H9 (cell line): ENCODE measurements at regions not wholly inside any gene's neighbourhood (a gene's known extent, or its start where the extent isn't known, plus 50 kb on each side); places are given as distances from the start of the nearest gene placed in this dataset.

Source experiments
- DNase-seq: peaks from one replicate; pipeline ENCODE4 v3.0.0-alpha.2; 2017
- H2AFZ ChIP-seq: one replicate; pipeline ENCODE4 v1.6.1; 2013; ENCODE audit warnings: mild to moderate bottlenecking, low read length, control low read depth, moderate library complexity
- H2AK5ac ChIP-seq: 2 replicates; pipeline ENCODE4 v1.6.1; 2013; ENCODE audit warnings: low read length, control low read depth, mixed read lengths; ENCODE audit not compliant: insufficient read length
- H2BK120ac ChIP-seq: one replicate; pipeline ENCODE4 v1.6.1; 2013; ENCODE audit warnings: low read depth, mild to moderate bottlenecking, low read length, control low read depth, inconsistent platforms; ENCODE audit not compliant: poor library complexity, severe bottlenecking
- H2BK12ac ChIP-seq: 2 replicates; pipeline ENCODE4 v1.6.1; 2013; ENCODE audit warnings: low read length, control low read depth, mixed read lengths, low read depth; ENCODE audit not compliant: insufficient read length
- H2BK15ac ChIP-seq: 2 replicates; pipeline ENCODE4 v1.6.1; 2013; ENCODE audit warnings: low read depth, low read length, control low read depth
- H2BK20ac ChIP-seq: one replicate; pipeline ENCODE4 v1.6.1; 2013; ENCODE audit warnings: low read depth, mild to moderate bottlenecking, low read length, control low read depth, inconsistent platforms; ENCODE audit not compliant: poor library complexity, severe bottlenecking
- H2BK5ac ChIP-seq: 2 replicates; pipeline ENCODE4 v1.6.1; 2013; ENCODE audit warnings: low read length, control low read depth, mixed read lengths; ENCODE audit not compliant: insufficient read length
- H3K14ac ChIP-seq: 2 replicates; pipeline ENCODE4 v1.6.1; 2013; ENCODE audit warnings: low read length, control low read depth; ENCODE audit not compliant: insufficient read depth
- H3K18ac ChIP-seq: 2 replicates; pipeline ENCODE4 v1.6.1; 2013; ENCODE audit warnings: low read depth, mild to moderate bottlenecking, mixed read lengths, low read length, control low read depth; ENCODE audit not compliant: insufficient read length
- H3K23ac ChIP-seq: 2 replicates; pipeline ENCODE4 v1.6.1; 2013; ENCODE audit warnings: low read length, control low read depth, mixed read lengths, low read depth; ENCODE audit not compliant: insufficient read length
- H3K23me2 ChIP-seq: 2 replicates; pipeline ENCODE4 v1.6.1; 2013; ENCODE audit warnings: low read depth, mild to moderate bottlenecking, mixed read lengths, low read length, control low read depth; ENCODE audit not compliant: insufficient read length, poor library complexity, severe bottlenecking
- H3K27ac ChIP-seq: 2 replicates; pipeline ENCODE4 v1.5.1; 2013; ENCODE audit warnings: low read length, control low read depth, mixed read lengths, low read depth; ENCODE audit not compliant: insufficient read length
- H3K27me3 ChIP-seq: 2 replicates; pipeline ENCODE4 v1.6.1; 2013; ENCODE audit warnings: low read length, control low read depth, inconsistent platforms; ENCODE audit not compliant: insufficient read depth
- H3K4ac ChIP-seq: 2 replicates; pipeline ENCODE4 v1.6.1; 2013; ENCODE audit warnings: low read depth, mild to moderate bottlenecking, control low read depth, inconsistent platforms, low read length, moderate library complexity
- H3K4me1 ChIP-seq: 2 replicates; pipeline ENCODE4 v1.6.1; 2013; ENCODE audit warnings: low read length, control low read depth, inconsistent platforms; ENCODE audit not compliant: insufficient read depth
- H3K4me2 ChIP-seq: 2 replicates; pipeline ENCODE4 v1.6.1; 2013; ENCODE audit warnings: low read length, control low read depth, mixed read lengths; ENCODE audit not compliant: insufficient read length, insufficient read depth
- H3K56ac ChIP-seq: 2 replicates; pipeline ENCODE4 v1.6.1; 2013; ENCODE audit warnings: low read depth, mild to moderate bottlenecking, mixed read lengths, low read length, control low read depth; ENCODE audit not compliant: insufficient read length
- H3K79me1 ChIP-seq: 2 replicates; pipeline ENCODE4 v1.6.1; 2013; ENCODE audit warnings: low read depth, mild to moderate bottlenecking, moderate library complexity, low read length, control low read depth, inconsistent platforms; ENCODE audit not compliant: insufficient read depth, poor library complexity, severe bottlenecking
- H3K79me2 ChIP-seq: 2 replicates; pipeline ENCODE4 v1.6.1; 2013; ENCODE audit warnings: low read length, control low read depth, inconsistent platforms; ENCODE audit not compliant: insufficient read depth
- H3K9ac ChIP-seq: 2 replicates; pipeline ENCODE4 v1.6.1; 2013; ENCODE audit warnings: low read length, control low read depth, mixed read lengths; ENCODE audit not compliant: insufficient read length; ENCODE audit errors: extremely low read depth
- H3K9me3 ChIP-seq: one replicate; pipeline ENCODE4 v1.6.1; 2013; ENCODE audit warnings: low read depth, low read length, inconsistent platforms; ENCODE audit not compliant: control insufficient read depth
- H3T11ph ChIP-seq: one replicate; pipeline ENCODE4 v1.6.1; 2013; ENCODE audit warnings: mild to moderate bottlenecking, low read length, control low read depth, inconsistent platforms
- H4K20me1 ChIP-seq: one replicate; pipeline ENCODE4 v1.6.1; 2013; ENCODE audit not compliant: control insufficient read depth, insufficient read length, insufficient read depth
- H4K5ac ChIP-seq: 2 replicates; pipeline ENCODE4 v1.6.1; 2013; ENCODE audit warnings: low read depth, mild to moderate bottlenecking, mixed read lengths, low read length, control low read depth; ENCODE audit not compliant: insufficient read length
- H4K8ac ChIP-seq: replicated peaks from 2 replicates; pipeline ENCODE4 v1.6.1; 2013; ENCODE audit warnings: low read length, control low read depth, mixed read lengths, low read depth; ENCODE audit not compliant: insufficient read length
- H4K91ac ChIP-seq: 2 replicates; pipeline ENCODE4 v1.6.1; 2013; ENCODE audit warnings: low read depth, mild to moderate bottlenecking, moderate library complexity, mixed read lengths, low read length, control low read depth; ENCODE audit not compliant: insufficient read length
- H3K27ac Mint-ChIP-seq, 3 experiments: 2 replicates in 2 of 3; 3 replicates in 1 of 3; pipeline ENCODE4 v1.8.0; 2020 to 2021; ENCODE audit warnings: mixed read lengths in 3 of 3, mild to moderate bottlenecking in 1 of 3, moderate library complexity in 1 of 3
- H3K27me3 Mint-ChIP-seq: 2 replicates; pipeline ENCODE4 v1.8.0; 2021; ENCODE audit warnings: low read depth, mild to moderate bottlenecking, moderate library complexity, mixed read lengths
- H3K36me3 Mint-ChIP-seq, 3 experiments: 2 replicates in 2 of 3; 3 replicates in 1 of 3; pipeline ENCODE4 v1.8.0; 2020 to 2021; ENCODE audit warnings: low read depth in 3 of 3, mixed read lengths in 3 of 3; ENCODE audit not compliant: insufficient read depth in 1 of 3
- H3K4me1 Mint-ChIP-seq, 2 experiments: 2 replicates each; pipeline ENCODE4 v1.8.0; 2020; ENCODE audit warnings: mixed read lengths in 2 of 2
- H3K4me3 Mint-ChIP-seq, 2 experiments: 2 replicates in 1 of 2; 3 replicates in 1 of 2; pipeline ENCODE4 v1.8.0; 2020 to 2021; ENCODE audit warnings: mild to moderate bottlenecking in 2 of 2, mixed read lengths in 2 of 2, moderate library complexity in 1 of 2
- H3K9me3 Mint-ChIP-seq, 2 experiments: 2 replicates in 1 of 2; 3 replicates in 1 of 2; pipeline ENCODE4 v1.8.0; 2020; ENCODE audit warnings: mild to moderate bottlenecking in 2 of 2, mixed read lengths in 2 of 2, moderate library complexity in 1 of 2
- CTCF ChIP-seq: fragments of 200-600 bp; sonication (generic); conservative IDR thresholded peaks from 3 replicates; pipeline ENCODE4 v1.8.0; 2021; ENCODE audit warnings: antibody characterized with exemption, mild to moderate bottlenecking

GRCh38 chr1:187991944-187992343 lies 1163.2 kb downstream of the PLA2G4A start:
- Histone ChIP-seq H3K14ac (no peak overlapping the region), H3K23me2 (no peaks in the 10 kb centered on the region), H3K79me2 (no peaks in the 10 kb centered on the region), H2BK20ac (no peak overlapping the region), H2BK5ac (no peak overlapping the region), H2BK120ac (no peak overlapping the region), H2BK15ac (no peak overlapping the region), H3K4me2 (no peak overlapping the region), H4K5ac (no peak overlapping the region), H3K27ac (no peak overlapping the region), H2AFZ (no peak overlapping the region), H3T11ph (no peak overlapping the region), H2BK12ac (no peak overlapping the region), H3K9ac (no peak overlapping the region), H4K20me1 (no peaks in the 10 kb centered on the region), H4K91ac (no peak overlapping the region), H2AK5ac (no peak overlapping the region), H3K27me3 (no peaks in the 10 kb centered on the region), H3K23ac (no peak overlapping the region), H3K4ac (no peak overlapping the region), H3K18ac (no peak overlapping the region), H3K79me1 (no peaks in the 10 kb centered on the region), H4K8ac (no peak overlapping the region), H3K9me3 (no peaks in the 10 kb centered on the region), H3K4me1 (no peaks in the 10 kb centered on the region; the same call in 1 of the 2 replicates), H3K56ac (no peak overlapping the region)
- Mint-ChIP-seq H3K27ac (no peak overlapping the region), H3K4me1 (peaks cover 4 to 5% of the 10 kb centered on the region in 2 experiments), H3K9me3 (no peaks in the 10 kb centered on the region), H3K4me3 (no peak overlapping the region), H3K36me3 (no peaks in the 10 kb centered on the region), H3K27me3 (no peaks in the 10 kb centered on the region; the same call in 1 of the 2 replicates)
- no peak for DNase-seq
- no peak for TF ChIP-seq CTCF
